Midbrain (tissue), 1 donor: ENCODE measurements at regions not wholly inside any gene's neighbourhood (a gene's known extent, or its start where the extent isn't known, plus 50 kb on each side); places are given as distances from the start of the nearest gene placed in this dataset.
"Not testable (repeated sequence)": the region's sequence is repeated elsewhere in the genome, so short reads cannot be mapped to it uniquely, and the experiment has no call there.

Source experiments
- DNase-seq: peaks from one replicate; lab custom pipeline; 2025; lab: John Stamatoyannopoulos, UW

- no peak for DNase-seq
Measured at GRCh38 chr6:159400826-159401225, 231.6 kb downstream of the FNDC1 start.

- no peak for DNase-seq
Measured at GRCh38 chr6:159399751-159400221, 230.6 kb downstream of the FNDC1 start.

- no peak for DNase-seq
Measured at GRCh38 chr6:159398633-159399032, 229.4 kb downstream of the FNDC1 start.

- DNase-seq: no peak
Measured at GRCh38 chr6:159397753-159398152, 228.6 kb downstream of the FNDC1 start.

- DNase-seq: no peak
Measured at GRCh38 chr6:159395609-159396008, 226.4 kb downstream of the FNDC1 start.

- not testable (repeated sequence) for DNase-seq
Measured at GRCh38 chr6:159392695-159393094, 223.5 kb downstream of the FNDC1 start.

- DNase-seq: no peak
Measured at GRCh38 chr6:159390381-159390780, 221.2 kb downstream of the FNDC1 start.

GRCh38 chr6:159389695-159390094 is 220.5 kb downstream of the FNDC1 start:
- DNase-seq: no peak

- no peak for DNase-seq
Measured at GRCh38 chr6:159380114-159380513, 210.9 kb downstream of the FNDC1 start.

- no peak for DNase-seq
Measured at GRCh38 chr6:159378411-159379328, 209.5 kb downstream of the FNDC1 start.

GRCh38 chr6:159376516-159377158 is 207.4 kb downstream of the FNDC1 start:
- no peak for DNase-seq

GRCh38 chr6:159375014-159375413 is 205.8 kb downstream of the FNDC1 start:
- DNase-seq: no peak

GRCh38 chr6:159373670-159374069 is 204.5 kb downstream of the FNDC1 start:
- DNase-seq: no peak

- DNase-seq: no peak
Measured at GRCh38 chr6:159372333-159372732, 203.1 kb downstream of the FNDC1 start.

- no peak for DNase-seq
Measured at GRCh38 chr6:159360306-159360705, 191.1 kb downstream of the FNDC1 start.

- DNase-seq: no peak
Measured at GRCh38 chr6:159359581-159360297, 190.5 kb downstream of the FNDC1 start.

GRCh38 chr6:159358562-159358961 is 189.4 kb downstream of the FNDC1 start:
- no peak for DNase-seq

- no peak for DNase-seq
Measured at GRCh38 chr6:159357211-159357915, 188.2 kb downstream of the FNDC1 start.

GRCh38 chr6:159353193-159353592 is 184.0 kb downstream of the FNDC1 start:
- DNase-seq: no peak

GRCh38 chr6:159351707-159352106 is 182.5 kb downstream of the FNDC1 start:
- no peak for DNase-seq

- no peak for DNase-seq
Measured at GRCh38 chr6:159349915-159350314, 180.7 kb downstream of the FNDC1 start.

- DNase-seq: no peak
Measured at GRCh38 chr6:159343709-159344108, 174.5 kb downstream of the FNDC1 start.
